Endothelial cell of umbilical vein (primary cell): ENCODE measurements at regions not wholly inside any gene's neighbourhood (a gene's known extent, or its start where the extent isn't known, plus 50 kb on each side); places are given as distances from the start of the nearest gene placed in this dataset.

Experiments used
- BruUV-seq: library from RNA; stranded (reverse); fragments of 400-500 nt; replicated peaks from 2 replicates; lab custom pipeline; 2021; lab: Mats Ljungman, UMichigan
- CTCF ChIA-PET: fragments of 300-600, 350-600 bp; sonication (Branson Sonifier 250); formaldehyde crosslinking; loops from one replicate; lab custom pipeline; 2021; ENCODE audit warnings: antibody characterized with exemption, inconsistent platforms; lab: Charles Lee
- POLR2A ChIA-PET: fragments of 300-600, 350-600 bp; sonication (Branson Sonifier 250); formaldehyde crosslinking; loops from one replicate; lab custom pipeline; 2021; ENCODE audit warnings: antibody characterized with exemption, inconsistent platforms; lab: Charles Lee
- DNase-seq: peaks from one replicate; pipeline ENCODE4 v3.0.0-alpha.2; 2011; ENCODE audit warnings: low read depth, low spot score
- FAIRE-seq: peaks from 2 replicates; lab custom pipeline; 2011; peaks lifted over from hg19 to GRCh38; lab: Jason Lieb, UNC
- H2AFZ ChIP-seq: 2 replicates; pipeline ENCODE4 v1.6.0; 2012; ENCODE audit warnings: low read depth, low read length, control low read depth, inconsistent platforms
- H3K27ac ChIP-seq: 2 replicates; pipeline ENCODE4 v1.5.1; 2011; ENCODE audit warnings: low read depth, mild to moderate bottlenecking, control low read depth, low read length, moderate library complexity; ENCODE audit not compliant: insufficient read depth
- H3K27me3 ChIP-seq, 2 experiments: 2 replicates each; pipeline versions ENCODE4 v1.6.0 to v1.6.1; 2011; ENCODE audit warnings: low read length in 2 of 2, mixed read lengths in 1 of 2; ENCODE audit not compliant: control insufficient read depth in 2 of 2, insufficient read depth in 2 of 2
- H3K36me3 ChIP-seq, 2 experiments: 2 replicates in 1 of 2; 3 replicates in 1 of 2; pipeline ENCODE4 v1.5.1; 2011; ENCODE audit warnings: low read length in 2 of 2, mild to moderate bottlenecking in 1 of 2, moderate library complexity in 1 of 2; ENCODE audit not compliant: control insufficient read depth in 2 of 2, insufficient read depth in 2 of 2; ENCODE audit errors: extremely low read depth in 1 of 2
- H3K4me1 ChIP-seq: 3 replicates; pipeline ENCODE4 v1.5.1; 2011; ENCODE audit warnings: mild to moderate bottlenecking, low read length; ENCODE audit not compliant: control insufficient read depth, insufficient read depth; ENCODE audit errors: extremely low read depth
- H3K4me2 ChIP-seq: 2 replicates; pipeline ENCODE4 v1.6.1; 2011; ENCODE audit warnings: low read length, control low read depth, mixed read lengths; ENCODE audit not compliant: insufficient read depth
- H3K4me3 ChIP-seq, 3 experiments: fragments of 200-600 bp in 1 of 3; sonication (generic), shearing (Covaris generic) in 1 of 3; replicated peaks in 1 of 3; 2 replicates each; pipeline ENCODE4 v1.5.1; 2011 to 2016; ENCODE audit warnings: control low read depth in 3 of 3, low read length in 3 of 3, mild to moderate bottlenecking in 2 of 3, inconsistent platforms in 1 of 3, low read depth in 1 of 3, moderate library complexity in 1 of 3; ENCODE audit not compliant: insufficient read depth in 1 of 3
- H3K79me2 ChIP-seq: 2 replicates; pipeline ENCODE4 v1.6.0; 2012; ENCODE audit warnings: low read length, inconsistent platforms; ENCODE audit not compliant: control insufficient read depth, insufficient read depth
- H3K9ac ChIP-seq: replicated peaks from 2 replicates; pipeline ENCODE3; 2011; ENCODE audit warnings: low read length, control low read depth; ENCODE audit not compliant: insufficient read depth; ENCODE audit errors: extremely low read depth
- H3K9me1 ChIP-seq: replicated peaks from 3 replicates; pipeline ENCODE4 v1.6.0; 2011; ENCODE audit warnings: mild to moderate bottlenecking, low read length; ENCODE audit not compliant: control insufficient read depth, insufficient read depth; ENCODE audit errors: extremely low read depth
- H3K9me3 ChIP-seq: replicated peaks from 2 replicates; pipeline ENCODE4 v1.5.1; 2012; ENCODE audit warnings: low read length, inconsistent platforms; ENCODE audit not compliant: control insufficient read depth, insufficient read depth
- H4K20me1 ChIP-seq: replicated peaks from 2 replicates; pipeline ENCODE3; 2011; ENCODE audit warnings: mild to moderate bottlenecking, low read length; ENCODE audit not compliant: control insufficient read depth, insufficient read depth; ENCODE audit errors: extremely low read depth
- CTCF ChIP-seq, 2 donors: IDR thresholded peaks; 1 replicate in 1 of 2; 2 replicates in 1 of 2; pipeline ENCODE4 v1.5.1; 2011; ENCODE audit warnings: low read length in 2 of 2, mild to moderate bottlenecking in 2 of 2, moderate library complexity in 2 of 2, control low read depth in 1 of 2, inconsistent platforms in 1 of 2, low read depth in 1 of 2; ENCODE audit not compliant: insufficient read depth in 1 of 2; ENCODE audit errors: extremely low read depth in 1 of 2
- EZH2 ChIP-seq: IDR thresholded peaks from 2 replicates; pipeline ENCODE4 v1.6.1; 2012; ENCODE audit warnings: borderline replicate concordance, low read depth, mild to moderate bottlenecking, moderate library complexity, low read length, inconsistent platforms; ENCODE audit not compliant: severe bottlenecking
- GATA2 ChIP-seq: IDR thresholded peaks from 2 replicates; pipeline ENCODE4 v1.7.0; 2011; ENCODE audit warnings: low read depth, mild to moderate bottlenecking, moderate library complexity, mixed read lengths, low read length; ENCODE audit not compliant: insufficient read length, insufficient read depth
- JUN ChIP-seq: IDR thresholded peaks from 2 replicates; pipeline ENCODE4 v1.6.1; 2011; ENCODE audit warnings: borderline replicate concordance, low read depth; ENCODE audit not compliant: insufficient read length, insufficient read depth
- MAX ChIP-seq: IDR thresholded peaks from 2 replicates; pipeline ENCODE4 v1.6.1; 2011; ENCODE audit not compliant: insufficient read depth, insufficient read length
- MYC ChIP-seq: IDR thresholded peaks from one replicate; pipeline ENCODE4 v1.6.1; 2011; ENCODE audit warnings: mild to moderate bottlenecking, low read depth, low read length
- POLR2A ChIP-seq: IDR thresholded peaks from 2 replicates; pipeline ENCODE4 v1.6.1; 2012; ENCODE audit warnings: low read depth, mild to moderate bottlenecking, control low read depth, low read length
- POLR2AphosphoS5 ChIP-seq: IDR thresholded peaks from 2 replicates; pipeline ENCODE4 v1.6.1; 2012; ENCODE audit warnings: low read depth, mild to moderate bottlenecking, control low read depth, low read length, moderate library complexity; ENCODE audit not compliant: insufficient read depth
- dilution Hi-C: fragments of 300-500 bp; cut with MboI; formaldehyde crosslinking; loops from one replicate; pipeline ENCODE4 v1.15.0; 2019; ENCODE audit warnings: low sequenced_read_pairs; ENCODE audit not compliant: extremely low pct_ligation_motif_present
- intact Hi-C: fragments of 100-400 bp; cut with micrococcal nuclease; formaldehyde crosslinking; loops from one replicate; pipeline ENCODE4 v1.10.0; 2022

- Histone ChIP-seq H3K9me3 (no peaks in the 10 kb centered on the region), H3K4me1 (no peaks in the 10 kb centered on the region), H3K4me2 (no peak overlapping the region), H3K27ac (no peak overlapping the region), H3K4me3 (no peak overlapping the region), H3K36me3 (no peaks in the 10 kb centered on the region), H3K79me2 (no peaks in the 10 kb centered on the region), H3K27me3 (no peaks in the 10 kb centered on the region), H3K9me1 (no peaks in the 10 kb centered on the region), H3K9ac (no peak overlapping the region), H4K20me1 (no peaks in the 10 kb centered on the region), H2AFZ (no peak overlapping the region)
- ChIA-PET POLR2A (no interaction called here), CTCF (interaction anchor here (0.8 kb wide), 1 partner anchor 23 kb away, joined by 3 read pairs; no protein-coding TSS in a partner anchor)
- DNase-seq (no peak), FAIRE-seq (no peak)
- TF ChIP-seq EZH2, result no peak
- no peak for TF ChIP-seq CTCF (IDR thresholded peaks at IDR 0.05; ENCODE audit: extremely low read depth in 1 of 2, insufficient read depth in 1 of 2, low read depth in 1 of 2, low read length in 2 of 2)
- TF ChIP-seq MYC, result no peak
- TF ChIP-seq GATA2, result no peak
- no peak for TF ChIP-seq JUN
- no peak for TF ChIP-seq POLR2AphosphoS5
- TF ChIP-seq POLR2A, result no peak
- no peak for TF ChIP-seq MAX
- dilution Hi-C loops (no loop called here), intact Hi-C loops (no loop called here)
- no TSS peak for BruUV-seq
These were observed 320.6 kb downstream of the QKI start for GRCh38 chr6:163735076-163735475.
